H1 (cell line): ENCODE measurements at regions not wholly inside any gene's neighbourhood (a gene's known extent, or its start where the extent isn't known, plus 50 kb on each side); places are given as distances from the start of the nearest gene placed in this dataset.

Experiments used
- CTCF ChIA-PET: fragments of 300-600 bp; sonication (Branson Sonifier 250); formaldehyde crosslinking; loops from one replicate; lab custom pipeline; 2021; ENCODE audit not compliant: partially characterized antibody; lab: Charles Lee
- POLR2A ChIA-PET: fragments of 300-600 bp; sonication (Branson Sonifier 250); formaldehyde crosslinking; loops from one replicate; lab custom pipeline; 2021; ENCODE audit warnings: inconsistent platforms; ENCODE audit not compliant: partially characterized antibody; lab: Charles Lee
- DNase-seq, 2 experiments: peaks; one replicate each; pipeline versions ENCODE4 v3.0.0 to v3.0.0-alpha.2; 2010 to 2022; ENCODE audit warnings: low spot score in 2 of 2, low read depth in 1 of 2, mixed read lengths in 1 of 2
- FAIRE-seq: peaks from 2 replicates; lab custom pipeline; 2011; peaks lifted over from hg19 to GRCh38; lab: Jason Lieb, UNC
- H2AFZ ChIP-seq: 2 replicates; pipeline ENCODE4 v1.8.1; 2012; ENCODE audit warnings: low read length, inconsistent platforms
- H2AK5ac ChIP-seq: 2 replicates; pipeline ENCODE4 v1.6.1; 2013; ENCODE audit warnings: low read depth, low read length
- H2BK120ac ChIP-seq: replicated peaks from 2 replicates; pipeline ENCODE3; 2013; ENCODE audit warnings: low read depth, low read length, inconsistent platforms
- H2BK12ac ChIP-seq: 2 replicates; pipeline ENCODE4 v1.6.1; 2013; ENCODE audit warnings: low read depth, low read length
- H2BK15ac ChIP-seq: 2 replicates; pipeline ENCODE4 v1.6.1; 2013; ENCODE audit warnings: low read length
- H2BK20ac ChIP-seq: 2 replicates; pipeline ENCODE4 v1.6.1; 2013; ENCODE audit warnings: low read length
- H2BK5ac ChIP-seq: 2 replicates; pipeline ENCODE4 v1.6.1; 2013; ENCODE audit warnings: low read depth, low read length
- H3K14ac ChIP-seq: 2 replicates; pipeline ENCODE4 v1.6.1; 2013; ENCODE audit warnings: inconsistent platforms; ENCODE audit not compliant: insufficient read length
- H3K18ac ChIP-seq: 2 replicates; pipeline ENCODE4 v1.6.1; 2013; ENCODE audit warnings: low read length; ENCODE audit errors: extremely low read depth
- H3K23ac ChIP-seq: 2 replicates; pipeline ENCODE4 v1.6.1; 2013; ENCODE audit warnings: inconsistent platforms; ENCODE audit not compliant: insufficient read length
- H3K23me2 ChIP-seq: 2 replicates; pipeline ENCODE4 v1.6.1; 2013; ENCODE audit warnings: low read depth, low read length
- H3K27ac ChIP-seq: 2 replicates; pipeline ENCODE4 v1.6.1; 2011; ENCODE audit warnings: low read depth, low read length, inconsistent platforms
- H3K27me3 ChIP-seq, 4 experiments: replicated peaks in 1 of 4; 1 replicate in 1 of 4; 2 replicates in 3 of 4; pipeline versions ENCODE4 v1.6.1 to v1.8.1; 2011 to 2013; ENCODE audit warnings: low read length in 3 of 4, mild to moderate bottlenecking in 3 of 4, inconsistent platforms in 2 of 4, mixed read lengths in 2 of 4, moderate library complexity in 1 of 4; ENCODE audit not compliant: control insufficient read depth in 3 of 4, insufficient read depth in 3 of 4; ENCODE audit errors: extremely low read depth in 1 of 4
- H3K36me3 ChIP-seq, 4 experiments: 2 replicates each; pipeline versions ENCODE4 v1.6.1 to v1.8.1; 2011 to 2013; ENCODE audit warnings: mild to moderate bottlenecking in 4 of 4, low read length in 3 of 4, moderate library complexity in 2 of 4, control low read depth in 1 of 4, inconsistent platforms in 1 of 4; ENCODE audit not compliant: insufficient read depth in 4 of 4, control insufficient read depth in 2 of 4
- H3K4ac ChIP-seq: replicated peaks from 2 replicates; pipeline ENCODE3; 2013; ENCODE audit warnings: low read length, low read depth, mixed read lengths, inconsistent platforms; ENCODE audit not compliant: insufficient read length
- H3K4me1 ChIP-seq, 4 experiments: replicated peaks in 1 of 4; 1 replicate in 1 of 4; 2 replicates in 3 of 4; pipeline versions ENCODE4 v1.6.1 to v1.8.1; 2011 to 2013; ENCODE audit warnings: low read length in 3 of 4, inconsistent platforms in 2 of 4, mixed read lengths in 1 of 4; ENCODE audit not compliant: insufficient read depth in 4 of 4, control insufficient read depth in 3 of 4
- H3K4me2 ChIP-seq, 2 experiments: 2 replicates each; pipeline versions ENCODE4 v1.6.1 to v1.8.1; 2011 to 2013; ENCODE audit warnings: low read depth in 2 of 2, low read length in 2 of 2, control low read depth in 1 of 2, inconsistent platforms in 1 of 2, mild to moderate bottlenecking in 1 of 2; ENCODE audit not compliant: insufficient read depth in 1 of 2
- H3K4me3 ChIP-seq, 4 experiments: fragments of 200-600, 300-600 bp in 1 of 4; sonication (generic), shearing (Covaris generic), sonication (Bioruptor Twin) in 1 of 4; 2 replicates each; pipeline versions ENCODE4 v1.5.1 to v1.8.1; 2011 to 2016; ENCODE audit warnings: low read length in 4 of 4, low read depth in 3 of 4, control low read depth in 2 of 4, inconsistent platforms in 2 of 4, mild to moderate bottlenecking in 2 of 4, mixed read lengths in 1 of 4, moderate library complexity in 1 of 4; ENCODE audit not compliant: insufficient read depth in 2 of 4; ENCODE audit errors: extremely low read depth in 1 of 4
- H3K56ac ChIP-seq: replicated peaks from 2 replicates; pipeline ENCODE3; 2013; ENCODE audit warnings: low read depth, mild to moderate bottlenecking, mixed read lengths, low read length, inconsistent platforms; ENCODE audit not compliant: insufficient read length
- H3K79me1 ChIP-seq: 2 replicates; pipeline ENCODE4 v1.6.1; 2013; ENCODE audit warnings: low read depth, low read length, control low read depth
- H3K79me2 ChIP-seq, 2 experiments: 2 replicates each; pipeline versions ENCODE4 v1.6.1 to v1.8.1; 2012 to 2013; ENCODE audit warnings: low read length in 2 of 2, mild to moderate bottlenecking in 2 of 2, inconsistent platforms in 1 of 2; ENCODE audit not compliant: insufficient read depth in 2 of 2, control insufficient read depth in 1 of 2
- H3K9ac ChIP-seq, 4 experiments: replicated peaks in 1 of 4; 1 replicate in 1 of 4; 2 replicates in 3 of 4; pipeline versions ENCODE4 v1.6.1 to v1.8.1; 2011 to 2013; ENCODE audit warnings: low read depth in 3 of 4, low read length in 3 of 4, control low read depth in 2 of 4, mild to moderate bottlenecking in 2 of 4, moderate library complexity in 2 of 4, inconsistent platforms in 1 of 4; ENCODE audit errors: extremely low read depth in 1 of 4
- H3K9me3 ChIP-seq, 2 experiments: 2 replicates each; pipeline versions ENCODE4 v1.6.1 to v1.8.1; 2012 to 2013; ENCODE audit warnings: mild to moderate bottlenecking in 2 of 2, moderate library complexity in 2 of 2, control low read depth in 1 of 2, inconsistent platforms in 1 of 2, low read depth in 1 of 2, low read length in 1 of 2, mixed read lengths in 1 of 2; ENCODE audit not compliant: insufficient read depth in 2 of 2
- H4K20me1 ChIP-seq, 2 experiments: replicated peaks in 1 of 2; 2 replicates each; pipeline versions ENCODE3 to v1.8.1; 2011 to 2013; ENCODE audit warnings: inconsistent platforms in 2 of 2, low read length in 2 of 2, mild to moderate bottlenecking in 1 of 2; ENCODE audit not compliant: insufficient read depth in 2 of 2, control insufficient read depth in 1 of 2
- H4K5ac ChIP-seq: 2 replicates; pipeline ENCODE4 v1.6.1; 2013; ENCODE audit warnings: low read length, low read depth, mixed read lengths, inconsistent platforms; ENCODE audit not compliant: insufficient read length
- H4K8ac ChIP-seq: 2 replicates; pipeline ENCODE4 v1.8.0; 2013; ENCODE audit warnings: mild to moderate bottlenecking, moderate library complexity, low read length, inconsistent platforms; ENCODE audit not compliant: insufficient read depth; ENCODE audit errors: extremely low read depth
- H4K91ac ChIP-seq: replicated peaks from 2 replicates; pipeline ENCODE3; 2013; ENCODE audit warnings: low read length, mixed read lengths, inconsistent platforms; ENCODE audit not compliant: insufficient read length
- ASH2L ChIP-seq: fragments of 200-600, 300-600 bp; sonication (generic); IDR thresholded peaks from one replicate; pipeline ENCODE4 v1.7.1; 2017; ENCODE audit warnings: low read length
- ATF2 ChIP-seq: IDR thresholded peaks from 2 replicates; pipeline ENCODE4 v1.6.1; 2012; ENCODE audit warnings: low read length, inconsistent platforms
- ATF3 ChIP-seq: IDR thresholded peaks from 2 replicates; pipeline ENCODE4 v1.6.1; 2011; ENCODE audit warnings: low read depth, mild to moderate bottlenecking, low read length; ENCODE audit not compliant: insufficient read depth
- BRCA1 ChIP-seq: IDR thresholded peaks from 2 replicates; pipeline ENCODE4 v1.6.1; 2012; ENCODE audit warnings: low read depth, low read length, improper control_type of control experiment
- EGR1 ChIP-seq: IDR thresholded peaks from 2 replicates; pipeline ENCODE4 v1.6.1; 2011; ENCODE audit warnings: low read depth, low read length, borderline replicate concordance
- SAP30 ChIP-seq: fragments of 300-600 bp; sonication (generic); IDR thresholded peaks from 2 replicates; pipeline ENCODE4 v1.7.1; 2012; ENCODE audit warnings: low read length, moderate library complexity, mild to moderate bottlenecking, inconsistent platforms; ENCODE audit not compliant: insufficient read depth, insufficient replicate concordance
- SIX5 ChIP-seq: IDR thresholded peaks from 2 replicates; pipeline ENCODE4 v1.6.1; 2011; ENCODE audit warnings: mild to moderate bottlenecking, low read depth, low read length
- TAF7 ChIP-seq: optimal IDR thresholded peaks from 2 replicates; pipeline ENCODE3; 2011; ENCODE audit warnings: low read depth, mild to moderate bottlenecking, inconsistent platforms, low read length, moderate library complexity, borderline replicate concordance
- TBP ChIP-seq: IDR thresholded peaks from 2 replicates; pipeline ENCODE4 v1.6.1; 2011; ENCODE audit warnings: low read depth, low read length, improper control_type of control experiment
- TCF12 ChIP-seq: IDR thresholded peaks from 2 replicates; pipeline ENCODE4 v1.6.1; 2011; ENCODE audit warnings: low read depth, mild to moderate bottlenecking, low read length
- USF2 ChIP-seq: IDR thresholded peaks from 2 replicates; pipeline ENCODE4 v1.6.1; 2011; ENCODE audit warnings: low read length, improper control_type of control experiment
- WGBS, 2 experiments: shearing (Covaris generic) in 1 of 2; methylation state at CpG; one replicate each; pipeline versions ENCODE4 v1.1.6 to v1.1.7; 2013 to 2015; ENCODE audit warnings: low lambda C conversion rate in 2 of 2, mixed read lengths in 2 of 2, inconsistent platforms in 1 of 2, low coverage in 1 of 2, missing lambda C conversion rate in 1 of 2; ENCODE audit not compliant: insufficient replicate concordance in 2 of 2, insufficient coverage in 1 of 2, insufficient read length in 1 of 2; ENCODE audit errors: extremely low coverage in 1 of 2, missing lambda C conversion rate in 1 of 2; 5-methylcytosine and 5-hydroxymethylcytosine counted together

GRCh38 chr16:76195056-76195455 is 82.1 kb upstream of the CNTNAP4 start:
- Histone ChIP-seq H4K20me1 (no peaks in the 10 kb centered on the region), H3K79me2 (no peaks in the 10 kb centered on the region), H4K8ac (no peak overlapping the region), H2BK120ac (no peak overlapping the region), H4K5ac (no peak overlapping the region), H3K9me3 (no peaks in the 10 kb centered on the region), H3K4ac (no peak overlapping the region), H3K56ac (no peak overlapping the region), H3K4me3 (no peak overlapping the region), H3K4me2 (no peak overlapping the region), H2AFZ (peak overlapping the region; percentile 20; the same call in 1 of the 2 replicates), H2BK15ac (no peak overlapping the region), H3K27me3 (peaks cover 0 to 1% (median 0%) of the 10 kb centered on the region in 4 experiments; a peak in 1 of 7 replicates), H3K23me2 (no peaks in the 10 kb centered on the region), H2BK5ac (no peak overlapping the region), H2BK12ac (no peak overlapping the region), H3K27ac (no peak overlapping the region), H3K79me1 (no peaks in the 10 kb centered on the region), H3K36me3 (no peaks in the 10 kb centered on the region), H2BK20ac (no peak overlapping the region), H3K18ac (no peak overlapping the region), H3K23ac (no peak overlapping the region), H3K14ac (no peak overlapping the region), H3K9ac (no peak overlapping the region), H3K4me1 (peaks cover 0 to 8% (median 2%) of the 10 kb centered on the region in 4 experiments; a peak in 2 of 7 replicates), H2AK5ac (no peak overlapping the region), H4K91ac (no peak overlapping the region)
- no peak for DNase-seq
- ChIA-PET POLR2A (no interaction called here), CTCF (interaction anchor here (0.6 kb wide), 1 partner anchor 627 kb away, joined by 3 read pairs; no protein-coding TSS in a partner anchor)
- WGBS, 2 experiments = 92% methylated on average over 3 of the region's 3 CpGs; no CpG with 5 or more reads in 1 of the 2 experiments
- FAIRE-seq = no peak
- TF ChIP-seq EGR1 (no peak), ATF3 (no peak), TBP (no peak), TAF7 (no peak), SAP30 (no peak), ATF2 (no peak), TCF12 (no peak), ASH2L (no peak), USF2 (no peak), SIX5 (no peak), BRCA1 (no peak)
